GM21447 (cell line): ENCODE measurements at regions not wholly inside any gene's neighbourhood (a gene's known extent, or its start where the extent isn't known, plus 50 kb on each side); places are given as distances from the start of the nearest gene placed in this dataset.
"Not testable (repeated sequence)": the region's sequence is repeated elsewhere in the genome, so short reads cannot be mapped to it uniquely, and the experiment has no call there.

ENCODE experiments used
- ATAC-seq: cut with Tn5 transposase; IDR thresholded peaks from one replicate; pipeline ENCODE4 v1.9.1; 2021; ENCODE audit not compliant: unreplicated experiment

GRCh38 chr1:177431123-177431522 is 260.4 kb downstream of the BRINP2 start:
- ATAC-seq, result no peak

- ATAC-seq, result no peak
Measured at GRCh38 chr1:177429234-177429633, 258.5 kb downstream of the BRINP2 start.

- ATAC-seq, result no peak
Measured at GRCh38 chr1:177427811-177428210, 257.1 kb downstream of the BRINP2 start.

- no peak for ATAC-seq
Measured at GRCh38 chr1:177426497-177426896, 255.7 kb downstream of the BRINP2 start.

GRCh38 chr1:177425199-177425598 is 254.4 kb downstream of the BRINP2 start:
- no peak for ATAC-seq

GRCh38 chr1:177424744-177425143 is 254.0 kb downstream of the BRINP2 start:
- no peak for ATAC-seq

- no peak for ATAC-seq
Measured at GRCh38 chr1:177423090-177423489, 252.3 kb downstream of the BRINP2 start.

GRCh38 chr1:177413982-177414596 is 243.3 kb downstream of the BRINP2 start:
- no peak for ATAC-seq

- no peak for ATAC-seq
Measured at GRCh38 chr1:177411381-177411780, 240.6 kb downstream of the BRINP2 start.

- ATAC-seq, result no peak
Measured at GRCh38 chr1:177410179-177410766, 239.5 kb downstream of the BRINP2 start.

GRCh38 chr1:177406323-177406722 is 235.6 kb downstream of the BRINP2 start:
- not testable (repeated sequence) for ATAC-seq

- no peak for ATAC-seq
Measured at GRCh38 chr1:177392336-177392735, 221.6 kb downstream of the BRINP2 start.

GRCh38 chr1:177385760-177386698 is 215.3 kb downstream of the BRINP2 start:
- ATAC-seq, result no peak

- ATAC-seq, result no peak
Measured at GRCh38 chr1:177384461-177384860, 213.7 kb downstream of the BRINP2 start.

GRCh38 chr1:177383715-177384114 is 213.0 kb downstream of the BRINP2 start:
- no peak for ATAC-seq

- ATAC-seq, result no peak
Measured at GRCh38 chr1:177377866-177378265, 207.1 kb downstream of the BRINP2 start.

GRCh38 chr1:177368255-177368654 is 197.5 kb downstream of the BRINP2 start:
- no peak for ATAC-seq

- ATAC-seq, result no peak
Measured at GRCh38 chr1:177366091-177366490, 195.3 kb downstream of the BRINP2 start.

GRCh38 chr1:177360791-177361190 is 190.0 kb downstream of the BRINP2 start:
- ATAC-seq, result no peak

GRCh38 chr1:177356674-177357435 is 186.1 kb downstream of the BRINP2 start:
- ATAC-seq, result no peak

- no peak for ATAC-seq
Measured at GRCh38 chr1:177355575-177355974, 184.8 kb downstream of the BRINP2 start.
